ENCODE measurements at regions not wholly inside any gene's neighbourhood (a gene's known extent, or its start where the extent isn't known, plus 50 kb on each side); places are given as distances from the start of the nearest gene placed in this dataset.

GRCh38 chr7:81080553-81080952 is 161.7 kb upstream of the SEMA3C start:
- TF ChIP-seq CTCF (IDR thresholded peaks at IDR 0.05): no peak

DNA sequence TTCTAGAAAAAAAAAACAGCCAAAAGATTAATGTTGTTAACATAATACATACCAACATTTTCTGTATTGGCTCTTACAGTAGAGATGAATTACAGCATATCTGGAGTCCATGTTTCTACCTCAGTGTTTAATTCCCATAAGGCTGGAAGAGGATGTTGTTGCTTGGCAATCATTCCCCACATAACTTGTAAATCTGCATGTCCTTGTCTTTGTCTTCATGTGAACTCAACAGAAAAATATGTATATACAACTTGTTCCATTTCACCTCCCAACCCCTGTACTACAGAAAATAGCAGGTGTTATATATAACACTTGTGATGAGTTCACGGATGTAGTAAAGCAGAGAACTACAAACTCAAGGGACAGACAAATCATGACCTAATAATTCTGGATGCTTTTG is 160.9 kb upstream of the SEMA3C start:
- no peak overlapping the region for H3K27ac ChIP-seq
- no peak for DNase-seq (ENCODE audit: low spot score)
- H3K4me3 ChIP-seq: no peak overlapping the region
- TF ChIP-seq CTCF (IDR thresholded peaks at IDR 0.05): no peak

More at GRCh38 chr7:81080553-81080952, 161.7 kb upstream of the SEMA3C start:
- no peak overlapping the region for H3K4me3 ChIP-seq
- H3K27ac ChIP-seq: no peak overlapping the region
- DNase-seq (ENCODE audit: low spot score): no peak

GRCh38 chr7:81075150-81075549 is 156.3 kb upstream of the SEMA3C start:
- Histone ChIP-seq H3K27ac (no peak overlapping the region), H3K4me3 (no peak overlapping the region)
- no peak for TF ChIP-seq CTCF (IDR thresholded peaks at IDR 0.05)
- no peak for DNase-seq (ENCODE audit: low spot score)

DNA sequence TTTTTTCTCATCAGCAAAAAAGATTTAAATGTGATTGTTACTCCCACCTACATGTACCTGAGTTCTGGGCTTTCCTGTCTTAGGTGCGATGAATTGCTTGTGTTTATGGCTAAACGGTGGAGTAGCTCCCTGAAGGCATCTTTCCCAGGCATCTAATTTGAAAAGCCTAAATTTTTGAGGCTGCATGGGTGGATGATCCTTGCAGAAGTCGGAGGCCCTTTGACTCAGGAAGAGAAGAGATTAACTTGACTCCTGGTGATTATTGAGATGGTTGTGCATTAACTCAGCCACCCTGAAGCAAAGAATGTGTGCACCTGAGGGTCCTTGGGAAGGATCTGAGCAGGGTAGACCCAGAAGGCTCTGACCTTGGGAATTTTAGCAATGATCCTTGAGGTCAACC is 155.6 kb upstream of the SEMA3C start:
- no peak for DNase-seq (ENCODE audit: low spot score)
- H3K4me3 ChIP-seq: no peak overlapping the region
- no peak for TF ChIP-seq CTCF (IDR thresholded peaks at IDR 0.05)
- H3K27ac ChIP-seq: no peak overlapping the region

DNA sequence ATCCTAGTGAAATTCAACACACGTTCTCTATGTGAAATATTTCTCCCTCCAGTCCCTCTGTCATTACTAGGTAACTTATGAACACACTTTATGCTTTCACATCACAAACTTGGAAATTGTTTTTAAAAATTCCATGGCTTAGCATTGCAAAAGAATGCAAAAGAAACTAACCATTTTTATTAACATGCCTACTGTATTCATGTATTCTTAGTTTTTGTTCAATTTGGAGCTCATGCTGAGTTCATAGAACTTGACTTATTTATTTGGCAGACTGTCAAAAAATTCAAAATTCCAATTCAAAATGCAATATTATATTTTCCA is 155.0 kb upstream of the SEMA3C start:
- no peak for DNase-seq (ENCODE audit: low spot score)
- H3K27ac ChIP-seq: no peak overlapping the region
- H3K4me3 ChIP-seq: no peak overlapping the region
- no peak for TF ChIP-seq CTCF (IDR thresholded peaks at IDR 0.05)

- Histone ChIP-seq H3K27ac (no peak overlapping the region), H3K4me3 (no peak overlapping the region)
- TF ChIP-seq CTCF (IDR thresholded peaks at IDR 0.05): no peak
- DNase-seq (ENCODE audit: low spot score): no peak
Measured at GRCh38 chr7:81070956-81071355, 152.1 kb upstream of the SEMA3C start.

DNA sequence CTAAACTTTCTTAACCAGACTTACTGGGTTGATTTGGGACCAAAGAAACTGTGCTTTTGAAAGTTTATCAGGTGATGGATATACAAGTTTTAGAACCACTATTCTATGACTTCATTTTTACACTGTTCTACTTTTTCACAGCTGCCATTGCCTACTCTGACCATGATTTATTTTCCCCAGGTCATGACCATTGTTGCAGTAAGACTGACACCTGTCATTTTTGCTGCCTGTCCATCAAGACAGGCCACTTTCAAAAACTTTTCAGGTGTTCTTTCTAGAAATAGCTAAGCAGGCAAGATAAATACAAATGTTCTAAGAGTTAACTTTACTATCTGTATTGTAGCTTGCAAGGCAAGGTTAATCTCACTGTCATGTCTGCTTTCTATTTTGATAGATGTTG is 147.9 kb upstream of the SEMA3C start:
- no peak overlapping the region for H3K27ac ChIP-seq
- no peak for TF ChIP-seq CTCF (IDR thresholded peaks at IDR 0.05)
- no peak overlapping the region for H3K4me3 ChIP-seq
- DNase-seq (ENCODE audit: low spot score): no peak

Measured in coronary artery (tissue), 2 donors.